Fibroblast of lung (primary cell): ENCODE measurements at regions not wholly inside any gene's neighbourhood (a gene's known extent, or its start where the extent isn't known, plus 50 kb on each side); places are given as distances from the start of the nearest gene placed in this dataset.

Experiments
- EZH2 ChIP-seq: IDR thresholded peaks from 2 replicates; pipeline ENCODE4 v1.5.1; 2012; ENCODE audit warnings: low read length, control low read depth, mild to moderate bottlenecking; ENCODE audit errors: missing control alignments
- TF ChIP-seq, protein P1 (sequence below), 2 donors: IDR thresholded peaks in 1 of 2; conservative IDR thresholded peaks in 1 of 2; 1 replicate in 1 of 2; 2 replicates in 1 of 2; pipeline ENCODE4 v1.5.1; 2011 to 2012; ENCODE audit warnings: low read length in 2 of 2, control low read depth in 1 of 2, inconsistent platforms in 1 of 2, low read depth in 1 of 2, mild to moderate bottlenecking in 1 of 2

DNA sequence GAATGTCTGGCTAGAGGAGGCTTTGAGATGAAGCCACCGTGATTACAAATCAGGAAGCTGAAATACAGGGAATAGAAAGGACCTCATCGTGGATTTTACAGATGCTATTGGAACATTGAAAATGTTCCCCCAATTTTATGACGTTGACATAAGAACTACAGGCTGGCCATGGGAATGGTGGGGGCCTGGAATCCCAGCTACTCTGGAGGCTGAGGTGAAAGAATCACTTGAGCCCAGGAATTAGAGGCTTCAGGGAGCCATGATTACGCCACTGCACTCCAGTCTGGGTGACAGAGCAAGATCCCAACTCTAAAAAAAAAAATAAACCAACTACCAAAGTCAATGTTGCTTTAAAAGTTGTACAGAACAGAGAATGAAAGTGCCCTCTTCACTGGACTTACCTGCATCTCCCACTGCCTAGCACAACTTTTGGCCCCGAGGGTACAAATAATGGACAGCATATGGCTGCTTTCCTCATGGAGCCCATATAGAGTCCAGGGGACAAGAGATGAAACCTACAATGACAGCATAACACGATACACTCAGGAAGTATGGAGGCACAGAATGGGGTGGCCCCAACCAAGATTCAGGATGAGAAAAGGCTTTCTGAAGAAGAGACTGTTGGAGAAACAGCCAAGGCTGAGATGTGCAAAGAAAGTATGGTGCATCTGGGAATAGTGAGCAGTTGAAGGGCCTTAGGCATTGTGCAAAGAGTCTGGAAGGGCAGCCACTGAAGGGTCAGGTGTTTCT is 254.8 kb downstream of the MYCN start:
- TF ChIP-seq EZH2, result no peak
- TF ChIP-seq, protein P1, sequence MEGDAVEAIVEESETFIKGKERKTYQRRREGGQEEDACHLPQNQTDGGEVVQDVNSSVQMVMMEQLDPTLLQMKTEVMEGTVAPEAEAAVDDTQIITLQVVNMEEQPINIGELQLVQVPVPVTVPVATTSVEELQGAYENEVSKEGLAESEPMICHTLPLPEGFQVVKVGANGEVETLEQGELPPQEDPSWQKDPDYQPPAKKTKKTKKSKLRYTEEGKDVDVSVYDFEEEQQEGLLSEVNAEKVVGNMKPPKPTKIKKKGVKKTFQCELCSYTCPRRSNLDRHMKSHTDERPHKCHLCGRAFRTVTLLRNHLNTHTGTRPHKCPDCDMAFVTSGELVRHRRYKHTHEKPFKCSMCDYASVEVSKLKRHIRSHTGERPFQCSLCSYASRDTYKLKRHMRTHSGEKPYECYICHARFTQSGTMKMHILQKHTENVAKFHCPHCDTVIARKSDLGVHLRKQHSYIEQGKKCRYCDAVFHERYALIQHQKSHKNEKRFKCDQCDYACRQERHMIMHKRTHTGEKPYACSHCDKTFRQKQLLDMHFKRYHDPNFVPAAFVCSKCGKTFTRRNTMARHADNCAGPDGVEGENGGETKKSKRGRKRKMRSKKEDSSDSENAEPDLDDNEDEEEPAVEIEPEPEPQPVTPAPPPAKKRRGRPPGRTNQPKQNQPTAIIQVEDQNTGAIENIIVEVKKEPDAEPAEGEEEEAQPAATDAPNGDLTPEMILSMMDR (conservative IDR thresholded peaks at IDR 0.05 in 1 of 2, IDR thresholded peaks at IDR 0.05 in 1 of 2; ENCODE audit: low read depth in 1 of 2, low read length in 2 of 2), result no peak
